Spleen (tissue), 7 donors: ENCODE measurements at regions not wholly inside any gene's neighbourhood (a gene's known extent, or its start where the extent isn't known, plus 50 kb on each side); places are given as distances from the start of the nearest gene placed in this dataset.

Experiments used
- POLR2A ChIP-seq, 3 donors: fragments of 450-650 bp; IDR thresholded peaks; one replicate each; pipeline ENCODE4 v1.5.1; 2017; ENCODE audit warnings: antibody characterized with exemption in 3 of 3, mild to moderate bottlenecking in 1 of 3
- TF ChIP-seq, protein P1 (sequence below), 11 experiments: fragments of 200-600 bp in 7 of 11; fragments of 450-650 bp in 4 of 11; sonication (generic) in 4 of 11; IDR thresholded peaks in 8 of 11; conservative IDR thresholded peaks in 3 of 11; 1 replicate in 7 of 11; 2 replicates in 4 of 11; pipeline versions ENCODE4 v1.4.0 to v1.8.0; 2016 to 2021; ENCODE audit warnings: antibody characterized with exemption in 11 of 11, inconsistent platforms in 4 of 11, mild to moderate bottlenecking in 1 of 11
- donor health status: DM: no; HTN: no; CAD: no; lungs with moderate emphysema.
- donor health status: DM: no; HTN: no; CAD: no.
- donor health status: DM: no; HTN: no; CAD: no.

- TF ChIP-seq POLR2A (IDR thresholded peaks at IDR 0.05) = no peak
- TF ChIP-seq, protein P1, sequence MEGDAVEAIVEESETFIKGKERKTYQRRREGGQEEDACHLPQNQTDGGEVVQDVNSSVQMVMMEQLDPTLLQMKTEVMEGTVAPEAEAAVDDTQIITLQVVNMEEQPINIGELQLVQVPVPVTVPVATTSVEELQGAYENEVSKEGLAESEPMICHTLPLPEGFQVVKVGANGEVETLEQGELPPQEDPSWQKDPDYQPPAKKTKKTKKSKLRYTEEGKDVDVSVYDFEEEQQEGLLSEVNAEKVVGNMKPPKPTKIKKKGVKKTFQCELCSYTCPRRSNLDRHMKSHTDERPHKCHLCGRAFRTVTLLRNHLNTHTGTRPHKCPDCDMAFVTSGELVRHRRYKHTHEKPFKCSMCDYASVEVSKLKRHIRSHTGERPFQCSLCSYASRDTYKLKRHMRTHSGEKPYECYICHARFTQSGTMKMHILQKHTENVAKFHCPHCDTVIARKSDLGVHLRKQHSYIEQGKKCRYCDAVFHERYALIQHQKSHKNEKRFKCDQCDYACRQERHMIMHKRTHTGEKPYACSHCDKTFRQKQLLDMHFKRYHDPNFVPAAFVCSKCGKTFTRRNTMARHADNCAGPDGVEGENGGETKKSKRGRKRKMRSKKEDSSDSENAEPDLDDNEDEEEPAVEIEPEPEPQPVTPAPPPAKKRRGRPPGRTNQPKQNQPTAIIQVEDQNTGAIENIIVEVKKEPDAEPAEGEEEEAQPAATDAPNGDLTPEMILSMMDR (IDR thresholded peaks at IDR 0.05 in 8 of 11, conservative IDR thresholded peaks at IDR 0.05 in 3 of 11) = no peak
Measured at GRCh38 chr3:22684739-22685138, 518.4 kb upstream of the UBE2E2 start.
